C4-2B (cell line): ENCODE measurements at regions not wholly inside any gene's neighbourhood (a gene's known extent, or its start where the extent isn't known, plus 50 kb on each side); places are given as distances from the start of the nearest gene placed in this dataset.

Source experiments
- H3K27ac ChIP-seq: fragments of 450-650 bp; 2 replicates; pipeline ENCODE4 v1.5.1; 2017
- CTCF ChIP-seq: fragments of 450-650 bp; conservative IDR thresholded peaks from 2 replicates; pipeline ENCODE4 v1.5.1; 2017; ENCODE audit warnings: mild to moderate bottlenecking
- ZFX ChIP-seq: fragments of 450-650 bp; IDR thresholded peaks from 2 replicates; pipeline ENCODE4 v1.6.1; 2017

- TF ChIP-seq CTCF (no peak), ZFX (no peak)
Observed at GRCh38 chr15:91609231-91609630, 244.3 kb upstream of the SLCO3A1 start.

GRCh38 chr15:91609966-91610365 lies 243.5 kb upstream of the SLCO3A1 start:
- H3K27ac ChIP-seq: no peak overlapping the region
- no peak for TF ChIP-seq ZFX
- TF ChIP-seq CTCF: no peak

More at GRCh38 chr15:91609231-91609630, 244.3 kb upstream of the SLCO3A1 start:
- H3K27ac ChIP-seq: no peak overlapping the region

- H3K27ac ChIP-seq: no peak overlapping the region
- TF ChIP-seq CTCF: no peak
- TF ChIP-seq ZFX: no peak
Observed at GRCh38 chr15:91611561-91612323, 241.8 kb upstream of the SLCO3A1 start.

DNA sequence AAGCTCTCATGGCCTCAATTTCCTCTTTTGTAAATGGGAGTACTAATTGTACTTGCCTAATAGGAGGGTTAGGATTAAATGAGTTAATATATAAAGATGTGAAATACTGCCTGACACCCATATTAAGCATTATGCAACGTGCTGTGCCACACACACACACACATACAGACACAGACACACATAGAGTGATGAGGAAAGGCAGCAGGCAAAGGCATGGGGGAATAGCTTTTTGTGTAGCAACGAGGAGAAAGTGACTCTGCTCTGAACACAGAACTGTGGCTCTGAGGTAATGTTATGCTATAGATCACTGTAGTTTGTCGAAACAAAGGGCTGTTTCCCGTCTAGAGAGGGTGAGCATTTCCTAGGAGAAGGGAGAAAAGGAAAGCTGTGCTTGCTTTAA lies 233.3 kb upstream of the SLCO3A1 start:
- H3K27ac ChIP-seq: no peak overlapping the region
- TF ChIP-seq ZFX (no peak), CTCF (no peak)

DNA sequence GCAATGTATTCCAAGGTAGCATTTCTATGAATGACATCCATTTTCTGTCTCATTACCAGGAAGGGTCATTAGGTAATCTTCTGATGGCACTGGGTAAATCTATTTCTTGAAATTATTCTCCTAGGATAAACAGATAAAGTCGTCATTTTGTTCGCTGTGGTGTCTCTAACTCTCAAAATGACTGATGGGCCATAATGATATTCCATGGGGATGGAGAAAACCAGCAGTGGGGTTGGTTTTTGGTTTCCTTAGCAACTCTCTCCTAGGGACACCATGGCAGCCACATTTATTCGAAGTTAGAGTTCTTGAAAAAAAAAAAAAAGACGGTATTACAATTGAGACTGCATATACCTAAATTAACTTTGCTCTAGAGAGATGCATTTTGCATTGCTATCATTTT lies 231.3 kb upstream of the SLCO3A1 start:
- no peak overlapping the region for H3K27ac ChIP-seq
- TF ChIP-seq ZFX: no peak
- TF ChIP-seq CTCF: no peak

DNA sequence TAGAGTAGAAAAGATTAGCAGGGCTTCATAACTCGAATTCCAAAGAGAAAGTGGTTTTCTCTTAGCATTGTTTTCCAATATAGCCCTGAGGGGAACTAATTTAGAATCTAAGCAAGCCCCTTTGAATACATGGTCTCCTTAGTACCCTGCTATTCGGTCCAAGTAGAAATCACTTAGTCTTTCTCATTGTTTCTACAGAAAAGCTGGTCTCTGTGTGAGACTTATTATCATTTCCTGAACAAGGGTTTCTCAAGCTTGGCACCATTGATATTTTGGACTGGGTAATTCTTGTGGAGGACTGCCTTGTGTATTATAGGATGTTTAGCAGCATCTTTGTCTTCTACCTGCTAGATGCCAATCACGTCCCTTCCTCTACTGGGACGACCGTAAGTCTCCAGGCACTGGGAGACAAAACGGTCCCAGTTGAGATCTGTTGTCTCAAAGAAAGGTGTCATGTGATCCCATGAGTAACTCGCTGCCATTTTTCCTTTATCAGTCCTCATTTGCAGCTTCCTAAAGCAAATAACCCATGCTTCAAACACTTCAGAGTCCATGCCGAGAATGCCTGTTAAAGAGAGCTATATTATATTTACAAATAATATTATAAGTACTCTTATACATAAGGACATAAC lies 230.7 kb upstream of the SLCO3A1 start:
- TF ChIP-seq CTCF (no peak), ZFX (no peak)
- no peak overlapping the region for H3K27ac ChIP-seq

DNA sequence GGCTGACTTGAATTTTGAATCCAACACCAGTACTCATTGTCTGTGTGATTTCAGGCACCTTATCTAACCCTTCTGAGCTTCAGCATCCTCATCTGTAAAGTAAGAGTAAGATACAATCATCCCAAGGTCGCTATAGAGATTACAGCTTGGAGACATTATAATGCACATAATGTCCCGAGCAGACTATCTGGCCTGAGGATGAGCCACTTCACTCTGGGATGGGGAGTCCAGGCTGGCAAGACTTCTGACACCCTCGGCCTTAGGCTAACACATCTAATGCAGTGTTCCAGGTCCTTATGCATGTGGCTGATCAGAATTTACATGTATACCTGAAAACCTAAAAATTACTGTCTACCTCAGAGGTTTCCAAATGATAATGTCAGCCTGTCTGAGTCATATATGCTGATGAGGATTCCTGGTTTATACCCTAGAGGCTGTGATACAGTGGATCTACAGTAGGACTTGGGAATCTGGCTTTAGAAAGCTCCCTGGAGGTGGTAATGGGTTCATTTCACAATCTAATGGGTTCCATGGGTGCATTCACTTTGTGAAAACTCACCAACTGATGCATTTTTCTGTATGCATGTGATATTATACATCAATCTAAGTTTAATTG lies 229.0 kb upstream of the SLCO3A1 start:
- no peak for TF ChIP-seq CTCF
- no peak for TF ChIP-seq ZFX
- H3K27ac ChIP-seq: no peak overlapping the region
